ENCODE measurements at regions not wholly inside any gene's neighbourhood (a gene's known extent, or its start where the extent isn't known, plus 50 kb on each side); places are given as distances from the start of the nearest gene placed in this dataset.

GRCh38 chr9:14395317-14396082, 81.6 kb upstream of the NFIB start:
- no peak for DNase-seq (ENCODE audit: low spot score)

GRCh38 chr9:14393418-14393817, 79.5 kb upstream of the NFIB start:
- no peak for DNase-seq (ENCODE audit: low spot score)

GRCh38 chr9:14391620-14392019, 77.7 kb upstream of the NFIB start:
- DNase-seq (ENCODE audit: low spot score) = no peak

GRCh38 chr9:14389657-14390056, 75.7 kb upstream of the NFIB start:
- no peak for DNase-seq (ENCODE audit: low spot score)

GRCh38 chr9:14389146-14389545, 75.2 kb upstream of the NFIB start:
- DNase-seq (ENCODE audit: low spot score) = no peak

- DNase-seq (ENCODE audit: low spot score) = no peak
These were observed 69.8 kb upstream of the NFIB start for GRCh38 chr9:14383773-14384172.

- DNase-seq (ENCODE audit: low spot score) = peak; percentile 24
These were observed 69.4 kb upstream of the NFIB start for GRCh38 chr9:14383294-14383693.

- no peak for DNase-seq (ENCODE audit: low spot score)
These were observed 66.3 kb upstream of the NFIB start for GRCh38 chr9:14380061-14380836.

- no peak for DNase-seq (ENCODE audit: low spot score)
These were observed 65.3 kb upstream of the NFIB start for GRCh38 chr9:14379280-14379679.

GRCh38 chr9:14373706-14374105, 59.8 kb upstream of the NFIB start:
- no peak for DNase-seq (ENCODE audit: low spot score)

- DNase-seq (ENCODE audit: low spot score) = no peak
These were observed 59.4 kb upstream of the NFIB start for GRCh38 chr9:14373336-14373666.

- DNase-seq (ENCODE audit: low spot score) = peak; percentile 67
These were observed 58.7 kb upstream of the NFIB start for GRCh38 chr9:14372437-14373335.

GRCh38 chr9:14369011-14369410, 55.1 kb upstream of the NFIB start:
- no peak for DNase-seq (ENCODE audit: low spot score)

GRCh38 chr9:14366076-14366475, 52.1 kb upstream of the NFIB start:
- peak; percentile 87 for DNase-seq (ENCODE audit: low spot score)

- peak; percentile 48 for DNase-seq (ENCODE audit: low spot score)
These were observed 51.7 kb upstream of the NFIB start for GRCh38 chr9:14365670-14366069.

All from AG08395 (cell line).